SK-N-SH treated with all-trans-retinoic acid at 6 μM for 48 hours (cell line): ENCODE measurements at regions not wholly inside any gene's neighbourhood (a gene's known extent, or its start where the extent isn't known, plus 50 kb on each side); places are given as distances from the start of the nearest gene placed in this dataset.

Experiments
- BACH2 ChIP-seq: fragments of 250-450 bp; sonication (Bioruptor Pico); IDR thresholded peaks from 2 replicates; pipeline ENCODE4 v1.9.0; 2021; ENCODE audit warnings: mild to moderate bottlenecking, borderline replicate concordance
- ESRRG ChIP-seq: fragments of 250-450 bp; sonication (Bioruptor Pico); IDR thresholded peaks from 2 replicates; pipeline ENCODE4 v1.6.1; 2021; ENCODE audit warnings: mild to moderate bottlenecking
- OSR1 ChIP-seq: fragments of 250-450 bp; sonication (Bioruptor Pico); IDR thresholded peaks from 2 replicates; pipeline ENCODE4 v1.8.0; 2022; ENCODE audit warnings: moderate library complexity, mild to moderate bottlenecking, inconsistent platforms
- TCF4 ChIP-seq: fragments of 250-450 bp; sonication (Bioruptor Pico); IDR thresholded peaks from 2 replicates; pipeline ENCODE4 v1.8.0; 2021; ENCODE audit warnings: mild to moderate bottlenecking, moderate library complexity, borderline replicate concordance
- ZC3H10 ChIP-seq: fragments of 250-450 bp; sonication (Bioruptor Pico); IDR thresholded peaks from 2 replicates; pipeline ENCODE4 v1.5.1; 2021; ENCODE audit warnings: mild to moderate bottlenecking, moderate library complexity
- TF ChIP-seq, protein P1 (sequence below): fragments of 250-450 bp; sonication (Bioruptor Pico); IDR thresholded peaks from 2 replicates; pipeline ENCODE4 v1.8.0; 2020; ENCODE audit warnings: mild to moderate bottlenecking, moderate library complexity, borderline replicate concordance
- TF ChIP-seq, protein P2 (sequence below): fragments of 250-450 bp; sonication (Bioruptor Pico); IDR thresholded peaks from 2 replicates; pipeline ENCODE4 v1.5.0; 2020; ENCODE audit warnings: mild to moderate bottlenecking, moderate library complexity

DNA sequence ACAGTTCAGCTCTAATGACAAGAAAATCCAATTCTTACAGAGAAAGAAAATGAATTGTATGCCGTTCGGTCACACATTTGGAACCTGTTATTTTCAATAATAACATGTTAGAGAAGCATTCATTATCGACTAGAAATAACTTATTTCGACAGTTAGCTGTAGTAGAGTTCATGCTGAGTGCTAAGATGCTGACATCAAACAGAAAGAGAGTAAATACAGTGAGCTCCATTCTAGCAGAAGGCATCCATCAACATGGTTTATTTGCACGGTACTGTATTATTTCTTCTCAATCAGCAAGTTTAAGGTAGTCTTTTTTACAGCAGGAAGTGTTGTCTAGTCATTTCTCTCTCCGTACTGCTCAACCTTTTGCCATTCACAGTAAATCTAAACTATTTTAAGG is 732.1 kb downstream of the STIM2 start:
- TF ChIP-seq ESRRG (CRISPR knock-in tag) (no peak), BACH2 (CRISPR knock-in tag) (no peak), ZC3H10 (no peak), TCF4 (no peak), OSR1 (CRISPR knock-in tag) (no peak)
- TF ChIP-seq, protein P1, sequence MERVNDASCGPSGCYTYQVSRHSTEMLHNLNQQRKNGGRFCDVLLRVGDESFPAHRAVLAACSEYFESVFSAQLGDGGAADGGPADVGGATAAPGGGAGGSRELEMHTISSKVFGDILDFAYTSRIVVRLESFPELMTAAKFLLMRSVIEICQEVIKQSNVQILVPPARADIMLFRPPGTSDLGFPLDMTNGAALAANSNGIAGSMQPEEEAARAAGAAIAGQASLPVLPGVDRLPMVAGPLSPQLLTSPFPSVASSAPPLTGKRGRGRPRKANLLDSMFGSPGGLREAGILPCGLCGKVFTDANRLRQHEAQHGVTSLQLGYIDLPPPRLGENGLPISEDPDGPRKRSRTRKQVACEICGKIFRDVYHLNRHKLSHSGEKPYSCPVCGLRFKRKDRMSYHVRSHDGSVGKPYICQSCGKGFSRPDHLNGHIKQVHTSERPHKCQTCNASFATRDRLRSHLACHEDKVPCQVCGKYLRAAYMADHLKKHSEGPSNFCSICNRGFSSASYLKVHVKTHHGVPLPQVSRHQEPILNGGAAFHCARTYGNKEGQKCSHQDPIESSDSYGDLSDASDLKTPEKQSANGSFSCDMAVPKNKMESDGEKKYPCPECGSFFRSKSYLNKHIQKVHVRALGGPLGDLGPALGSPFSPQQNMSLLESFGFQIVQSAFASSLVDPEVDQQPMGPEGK (CRISPR knock-in tag) = no peak
- TF ChIP-seq, protein P2, sequence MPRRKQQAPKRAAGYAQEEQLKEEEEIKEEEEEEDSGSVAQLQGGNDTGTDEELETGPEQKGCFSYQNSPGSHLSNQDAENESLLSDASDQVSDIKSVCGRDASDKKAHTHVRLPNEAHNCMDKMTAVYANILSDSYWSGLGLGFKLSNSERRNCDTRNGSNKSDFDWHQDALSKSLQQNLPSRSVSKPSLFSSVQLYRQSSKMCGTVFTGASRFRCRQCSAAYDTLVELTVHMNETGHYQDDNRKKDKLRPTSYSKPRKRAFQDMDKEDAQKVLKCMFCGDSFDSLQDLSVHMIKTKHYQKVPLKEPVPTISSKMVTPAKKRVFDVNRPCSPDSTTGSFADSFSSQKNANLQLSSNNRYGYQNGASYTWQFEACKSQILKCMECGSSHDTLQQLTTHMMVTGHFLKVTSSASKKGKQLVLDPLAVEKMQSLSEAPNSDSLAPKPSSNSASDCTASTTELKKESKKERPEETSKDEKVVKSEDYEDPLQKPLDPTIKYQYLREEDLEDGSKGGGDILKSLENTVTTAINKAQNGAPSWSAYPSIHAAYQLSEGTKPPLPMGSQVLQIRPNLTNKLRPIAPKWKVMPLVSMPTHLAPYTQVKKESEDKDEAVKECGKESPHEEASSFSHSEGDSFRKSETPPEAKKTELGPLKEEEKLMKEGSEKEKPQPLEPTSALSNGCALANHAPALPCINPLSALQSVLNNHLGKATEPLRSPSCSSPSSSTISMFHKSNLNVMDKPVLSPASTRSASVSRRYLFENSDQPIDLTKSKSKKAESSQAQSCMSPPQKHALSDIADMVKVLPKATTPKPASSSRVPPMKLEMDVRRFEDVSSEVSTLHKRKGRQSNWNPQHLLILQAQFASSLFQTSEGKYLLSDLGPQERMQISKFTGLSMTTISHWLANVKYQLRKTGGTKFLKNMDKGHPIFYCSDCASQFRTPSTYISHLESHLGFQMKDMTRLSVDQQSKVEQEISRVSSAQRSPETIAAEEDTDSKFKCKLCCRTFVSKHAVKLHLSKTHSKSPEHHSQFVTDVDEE (CRISPR knock-in tag) = no peak
